HT1080 (cell line): ENCODE measurements at regions not wholly inside any gene's neighbourhood (a gene's known extent, or its start where the extent isn't known, plus 50 kb on each side); places are given as distances from the start of the nearest gene placed in this dataset.
A peak's percentile ranks its signal among the peaks of the same experiment; 100 is the strongest.
"Not testable (repeated sequence)": the region's sequence is repeated elsewhere in the genome, so short reads cannot be mapped to it uniquely, and the experiment has no call there.

Experiments used
- DNase-seq: peaks from one replicate; pipeline ENCODE4 v3.0.0-alpha.2; 2015; ENCODE audit warnings: low read depth

- no peak for DNase-seq
These were observed 70.6 kb downstream of the RSL24D1 start for GRCh38 chr15:55126111-55126510.

GRCh38 chr15:55124616-55125015 lies 72.1 kb downstream of the RSL24D1 start:
- no peak for DNase-seq

- DNase-seq = no peak
These were observed 78.3 kb downstream of the RSL24D1 start for GRCh38 chr15:55118344-55118870.

- DNase-seq = peak; percentile 11
These were observed 80.1 kb downstream of the RSL24D1 start for GRCh38 chr15:55116636-55117035.

GRCh38 chr15:55113736-55114135 lies 83.0 kb downstream of the RSL24D1 start:
- no peak for DNase-seq

- no peak for DNase-seq
These were observed 84.0 kb downstream of the RSL24D1 start for GRCh38 chr15:55112706-55113105.

GRCh38 chr15:55110446-55110845 lies 86.3 kb downstream of the RSL24D1 start:
- DNase-seq = no peak

- DNase-seq = peak; percentile 61
These were observed 87.8 kb downstream of the RSL24D1 start for GRCh38 chr15:55108858-55109518.

- DNase-seq = no peak
These were observed 88.3 kb downstream of the RSL24D1 start for GRCh38 chr15:55108448-55108847.

GRCh38 chr15:55106155-55106554 lies 90.6 kb downstream of the RSL24D1 start:
- DNase-seq = peak; percentile 10

- no peak for DNase-seq
These were observed 102.6 kb downstream of the RSL24D1 start for GRCh38 chr15:55094136-55094535.

GRCh38 chr15:55088207-55088606 lies 108.5 kb downstream of the RSL24D1 start:
- no peak for DNase-seq

- DNase-seq = no peak
These were observed 112.1 kb downstream of the RSL24D1 start for GRCh38 chr15:55084673-55085072.

GRCh38 chr15:55084216-55084615 lies 112.5 kb downstream of the RSL24D1 start:
- no peak for DNase-seq

GRCh38 chr15:55077052-55077451 lies 119.7 kb downstream of the RSL24D1 start:
- DNase-seq = not testable (repeated sequence)

- DNase-seq = no peak
These were observed 122.3 kb downstream of the RSL24D1 start for GRCh38 chr15:55074431-55074830.

- not testable (repeated sequence) for DNase-seq
These were observed 132.8 kb downstream of the RSL24D1 start for GRCh38 chr15:55063970-55064369.

- no peak for DNase-seq
These were observed 135.9 kb downstream of the RSL24D1 start for GRCh38 chr15:55060836-55061235.

- no peak for DNase-seq
These were observed 140.2 kb downstream of the RSL24D1 start for GRCh38 chr15:55056500-55056899.

- DNase-seq = no peak
These were observed 152.6 kb downstream of the RSL24D1 start for GRCh38 chr15:55044162-55044561.

- no peak for DNase-seq
These were observed 159.7 kb downstream of the RSL24D1 start for GRCh38 chr15:55037071-55037470.

- DNase-seq = no peak
These were observed 161.0 kb downstream of the RSL24D1 start for GRCh38 chr15:55035749-55036148.

- DNase-seq = no peak
These were observed 163.2 kb downstream of the RSL24D1 start for GRCh38 chr15:55033574-55033973.
